GM23338 (cell line): ENCODE measurements at regions not wholly inside any gene's neighbourhood (a gene's known extent, or its start where the extent isn't known, plus 50 kb on each side); places are given as distances from the start of the nearest gene placed in this dataset.

Experiments used
- ATAC-seq: fragments of 200-7000 bp; cut with Tn5 transposase; 3 replicates; pipeline ENCODE4 v1.9.1; 2020
- DNase-seq: peaks from one replicate; pipeline ENCODE4 v3.0.0-alpha.2; 2015; ENCODE audit warnings: low spot score
- H2AFZ ChIP-seq: fragments of 200-600 bp; sonication (generic); 2 replicates; pipeline ENCODE4 v1.8.0; 2016; ENCODE audit warnings: antibody characterized with exemption, mild to moderate bottlenecking, moderate library complexity
- H3F3A ChIP-seq: fragments of 200-600 bp; sonication (generic); replicated peaks from 2 replicates; pipeline ENCODE4 v1.8.0; 2017; ENCODE audit warnings: antibody characterized with exemption, mixed run types, low read depth
- H3K27ac ChIP-seq: fragments of 200-600 bp; sonication (generic); 2 replicates; pipeline ENCODE4 v1.6.1; 2016; ENCODE audit warnings: low read depth
- H3K27me3 ChIP-seq: fragments of 200-600 bp; sonication (generic); 2 replicates; pipeline ENCODE4 v1.8.0; 2016; ENCODE audit warnings: mild to moderate bottlenecking, mixed run types, moderate library complexity; ENCODE audit not compliant: insufficient read depth
- H3K36me3 ChIP-seq: fragments of 200-600 bp; sonication (generic); 2 replicates; pipeline ENCODE4 v1.8.0; 2016; ENCODE audit warnings: mild to moderate bottlenecking; ENCODE audit not compliant: insufficient read depth
- H3K4me1 ChIP-seq: fragments of 200-600 bp; sonication (generic); 2 replicates; pipeline ENCODE4 v1.8.0; 2016; ENCODE audit warnings: mild to moderate bottlenecking, moderate library complexity; ENCODE audit not compliant: insufficient read depth
- H3K4me2 ChIP-seq: fragments of 200-600 bp; sonication (generic); 2 replicates; pipeline ENCODE4 v1.7.1; 2017; ENCODE audit warnings: mixed run types
- H3K4me3 ChIP-seq: fragments of 200-600 bp; sonication (generic); 2 replicates; pipeline ENCODE4 v1.6.1; 2016; ENCODE audit warnings: mixed run types
- H3K79me2 ChIP-seq: fragments of 200-600 bp; sonication (generic); replicated peaks from 2 replicates; pipeline ENCODE4 v1.8.0; 2017; ENCODE audit warnings: mild to moderate bottlenecking; ENCODE audit not compliant: insufficient read depth
- H3K9me2 ChIP-seq: fragments of 200-600 bp; sonication (generic); 2 replicates; pipeline ENCODE4 v1.8.0; 2017; ENCODE audit not compliant: insufficient read depth
- H4K20me1 ChIP-seq: fragments of 200-600 bp; sonication (generic); replicated peaks from 2 replicates; pipeline ENCODE4 v1.8.0; 2017; ENCODE audit warnings: mild to moderate bottlenecking; ENCODE audit not compliant: insufficient read depth
- H3K27ac Mint-ChIP-seq: 2 replicates; pipeline ENCODE4 v1.8.0; 2020; ENCODE audit warnings: inconsistent platforms, mild to moderate bottlenecking, moderate library complexity, mixed read lengths
- H3K27me3 Mint-ChIP-seq: 3 replicates; pipeline ENCODE4 v1.8.0; 2022; ENCODE audit warnings: low read depth, mild to moderate bottlenecking, moderate library complexity, mixed read lengths, inconsistent platforms; ENCODE audit not compliant: insufficient read depth, poor library complexity
- H3K36me3 Mint-ChIP-seq: 3 replicates; pipeline ENCODE4 v1.8.0; 2021; ENCODE audit warnings: low read depth, mild to moderate bottlenecking, inconsistent platforms, moderate library complexity, mixed read lengths
- H3K4me1 Mint-ChIP-seq: 3 replicates; pipeline ENCODE4 v1.8.0; 2020; ENCODE audit warnings: mild to moderate bottlenecking, inconsistent platforms, mixed read lengths
- H3K4me3 Mint-ChIP-seq: 3 replicates; pipeline ENCODE4 v1.8.0; 2021; ENCODE audit warnings: moderate library complexity, mild to moderate bottlenecking, inconsistent platforms, mixed read lengths
- H3K9me3 Mint-ChIP-seq: 3 replicates; pipeline ENCODE4 v1.8.0; 2020; ENCODE audit warnings: moderate library complexity, mild to moderate bottlenecking, inconsistent platforms, mixed read lengths
- CREB1 ChIP-seq: fragments of 250-450 bp; sonication (Bioruptor Pico); IDR thresholded peaks from 2 replicates; pipeline ENCODE4 v1.5.0; 2020; ENCODE audit warnings: low read depth, mild to moderate bottlenecking, moderate library complexity
- CTCF ChIP-seq, 2 experiments: fragments of 200-600 bp in 1 of 2; sonication (generic) in 1 of 2; conservative IDR thresholded peaks; 2 replicates each; pipeline versions ENCODE4 v1.5.1 to v1.6.1; 2016 to 2017; ENCODE audit warnings: antibody characterized with exemption in 2 of 2, low read depth in 2 of 2, mild to moderate bottlenecking in 2 of 2, moderate library complexity in 1 of 2
- ETS1 ChIP-seq: IDR thresholded peaks from 2 replicates; pipeline ENCODE4 v1.6.1; 2016; ENCODE audit warnings: antibody characterized with exemption
- EZH2 ChIP-seq: fragments of 200-600 bp; sonication (generic); IDR thresholded peaks from one replicate; pipeline ENCODE4 v1.8.0; 2017; ENCODE audit warnings: antibody characterized with exemption, mild to moderate bottlenecking, low read depth; ENCODE audit not compliant: unreplicated experiment
- EZH2phosphoT487 ChIP-seq: fragments of 200-600 bp; sonication (generic); IDR thresholded peaks from one replicate; pipeline ENCODE4 v1.8.1; 2018; ENCODE audit warnings: antibody characterized with exemption; ENCODE audit not compliant: unreplicated experiment
- JUNB ChIP-seq: IDR thresholded peaks from one replicate; pipeline ENCODE4 v1.6.1; 2016; ENCODE audit warnings: antibody characterized with exemption; ENCODE audit not compliant: unreplicated experiment
- NANOG ChIP-seq: IDR thresholded peaks from 2 replicates; pipeline ENCODE4 v1.6.1; 2016; ENCODE audit warnings: antibody characterized with exemption, borderline replicate concordance
- POLR2AphosphoS5 ChIP-seq: IDR thresholded peaks from 2 replicates; pipeline ENCODE4 v1.6.1; 2016; ENCODE audit warnings: antibody characterized with exemption, low read depth
- REST ChIP-seq: IDR thresholded peaks from one replicate; pipeline ENCODE4 v1.6.1; 2018; ENCODE audit warnings: antibody characterized with exemption; ENCODE audit not compliant: unreplicated experiment
- STAT1 ChIP-seq: IDR thresholded peaks from one replicate; pipeline ENCODE4 v1.6.1; 2016; ENCODE audit warnings: antibody characterized with exemption; ENCODE audit not compliant: unreplicated experiment
- ZNF114 ChIP-seq: fragments of 250-450 bp; sonication (Bioruptor Pico); IDR thresholded peaks from 2 replicates; pipeline ENCODE4 v1.5.0; 2020; ENCODE audit warnings: mild to moderate bottlenecking, moderate library complexity
- ZNF331 ChIP-seq: fragments of 250-450 bp; sonication (Bioruptor Pico); IDR thresholded peaks from 2 replicates; pipeline ENCODE4 v1.5.0; 2020; ENCODE audit warnings: low read depth, mild to moderate bottlenecking, moderate library complexity
- ZNF462 ChIP-seq: fragments of 250-450 bp; sonication (Bioruptor Pico); IDR thresholded peaks from 2 replicates; pipeline ENCODE4 v1.5.0; 2020; ENCODE audit warnings: mild to moderate bottlenecking, moderate library complexity

GRCh38 chr14:34113005-34113511 lies 162.2 kb upstream of the EGLN3 start:
- Histone ChIP-seq H3K27me3 (no peaks in the 10 kb centered on the region), H3K4me3 (no peak overlapping the region), H3K9me2 (peaks cover 5% of the 10 kb centered on the region; the same call in 1 of the 2 replicates), H3F3A (no peaks in the 10 kb centered on the region), H3K27ac (no peak overlapping the region), H3K36me3 (no peaks in the 10 kb centered on the region), H3K4me2 (no peak overlapping the region), H2AFZ (peak overlapping the region; percentile 35; the same call in 1 of the 2 replicates), H3K4me1 (no peaks in the 10 kb centered on the region), H3K79me2 (no peaks in the 10 kb centered on the region), H4K20me1 (no peaks in the 10 kb centered on the region)
- Mint-ChIP-seq H3K9me3 (peaks cover 3% of the 10 kb centered on the region; the same call in 1 of the 3 replicates), H3K4me3 (no peak overlapping the region), H3K27me3 (no peaks in the 10 kb centered on the region), H3K36me3 (no peaks in the 10 kb centered on the region), H3K4me1 (no peaks in the 10 kb centered on the region), H3K27ac (no peak overlapping the region)
- ATAC-seq (no peak), DNase-seq (no peak)
- TF ChIP-seq ZNF462 (CRISPR knock-in tag) (no peak), REST (no peak), STAT1 (no peak), EZH2phosphoT487 (no peak), EZH2 (no peak), JUNB (no peak), POLR2AphosphoS5 (no peak), NANOG (no peak), ZNF331 (CRISPR knock-in tag) (no peak), ETS1 (no peak), ZNF114 (no peak), CREB1 (CRISPR knock-in tag) (no peak), CTCF (conservative IDR thresholded peaks at IDR 0.05; ENCODE audit: low read depth in 2 of 2) (no peak)
